Retina (tissue), 1 donor: ENCODE measurements at regions not wholly inside any gene's neighbourhood (a gene's known extent, or its start where the extent isn't known, plus 50 kb on each side); places are given as distances from the start of the nearest gene placed in this dataset.
A peak's percentile ranks its signal among the peaks of the same experiment; 100 is the strongest.

ENCODE experiments used
- DNase-seq: peaks from one replicate; pipeline ENCODE4 v3.0.0-alpha.2; 2016

DNA sequence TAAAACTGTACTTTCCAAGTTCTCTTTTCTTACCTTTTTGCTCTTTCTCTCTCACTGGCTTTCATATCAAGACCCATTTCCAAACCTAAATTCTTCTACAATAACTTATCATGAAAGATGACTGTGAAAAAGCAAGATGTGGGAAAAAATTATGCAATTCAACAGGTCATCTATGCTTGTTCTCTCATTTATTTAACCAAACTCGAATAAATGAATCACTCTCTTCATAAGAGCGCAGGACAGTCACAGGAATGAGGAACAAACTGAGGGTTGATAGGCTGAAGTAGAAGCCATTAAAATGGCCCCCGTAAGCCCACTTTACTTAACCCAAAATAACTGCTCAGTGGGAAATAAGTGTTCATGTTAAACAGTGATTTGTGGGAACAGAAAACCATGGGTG is 1289.7 kb upstream of the SORCS1 start:
- DNase-seq: no peak

DNA sequence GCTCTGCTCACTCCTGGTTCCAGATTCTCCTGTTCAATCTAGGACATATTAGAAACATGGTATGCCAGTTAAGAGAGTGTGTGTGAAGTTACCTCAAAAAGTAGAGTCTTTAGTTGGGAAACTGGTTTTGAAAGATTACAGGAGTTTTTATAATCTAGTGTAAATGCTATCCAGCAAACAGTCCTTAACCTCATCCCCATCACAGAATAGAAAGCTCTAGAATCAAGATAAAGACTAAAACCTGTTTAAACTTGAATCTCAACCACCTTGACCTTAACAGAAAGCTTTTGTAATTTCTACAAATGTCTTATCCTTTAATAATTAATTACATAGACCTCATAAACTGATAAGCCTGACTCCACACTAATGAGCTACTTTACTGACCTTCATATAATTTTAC is 1288.7 kb upstream of the SORCS1 start:
- no peak for DNase-seq

GRCh38 chr10:108452533-108452932 is 1288.0 kb upstream of the SORCS1 start:
- no peak for DNase-seq

DNA sequence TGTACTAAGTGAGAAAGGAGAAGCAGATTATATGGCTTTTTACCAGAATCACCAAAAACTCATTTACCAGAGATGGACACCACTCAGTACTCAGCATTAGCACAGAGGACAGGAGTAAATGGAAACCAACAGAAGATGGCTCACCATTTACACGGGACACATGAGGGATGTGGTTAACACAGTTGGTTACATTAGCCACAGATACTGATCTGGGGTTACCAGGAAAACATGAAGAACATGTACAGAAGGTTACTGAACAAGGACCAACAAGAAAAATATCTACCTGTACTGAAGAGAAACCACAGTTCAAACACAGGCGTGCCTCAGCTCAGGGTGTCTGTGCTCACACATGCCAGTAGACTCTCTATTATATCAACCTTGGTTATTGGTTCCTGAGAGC is 1285.8 kb upstream of the SORCS1 start:
- DNase-seq: no peak

- no peak for DNase-seq
These were observed 1281.2 kb upstream of the SORCS1 start for GRCh38 chr10:108445746-108446145.

DNA sequence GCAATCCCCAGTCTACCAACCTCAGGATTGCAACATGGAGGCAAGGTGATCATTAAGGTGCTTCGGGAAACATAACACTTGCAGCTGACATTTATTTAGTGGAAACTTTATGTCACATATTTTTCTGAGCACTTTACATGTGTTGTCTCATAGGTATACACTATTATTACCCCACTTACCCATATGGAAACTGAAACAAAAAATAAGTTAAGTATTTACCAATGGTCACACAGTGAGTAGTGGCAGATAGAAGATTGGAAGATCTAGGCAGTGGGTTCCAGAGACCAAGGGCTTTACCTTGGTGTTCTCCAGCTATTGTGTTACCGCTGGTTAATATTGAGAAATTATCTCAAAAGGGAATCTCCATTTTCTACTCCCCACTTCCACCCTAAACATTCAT is 1279.1 kb upstream of the SORCS1 start:
- DNase-seq: no peak

- peak; percentile 28 for DNase-seq
These were observed 1274.9 kb upstream of the SORCS1 start for GRCh38 chr10:108439397-108439796.

- DNase-seq: no peak
These were observed 1271.6 kb upstream of the SORCS1 start for GRCh38 chr10:108436096-108436495.

DNA sequence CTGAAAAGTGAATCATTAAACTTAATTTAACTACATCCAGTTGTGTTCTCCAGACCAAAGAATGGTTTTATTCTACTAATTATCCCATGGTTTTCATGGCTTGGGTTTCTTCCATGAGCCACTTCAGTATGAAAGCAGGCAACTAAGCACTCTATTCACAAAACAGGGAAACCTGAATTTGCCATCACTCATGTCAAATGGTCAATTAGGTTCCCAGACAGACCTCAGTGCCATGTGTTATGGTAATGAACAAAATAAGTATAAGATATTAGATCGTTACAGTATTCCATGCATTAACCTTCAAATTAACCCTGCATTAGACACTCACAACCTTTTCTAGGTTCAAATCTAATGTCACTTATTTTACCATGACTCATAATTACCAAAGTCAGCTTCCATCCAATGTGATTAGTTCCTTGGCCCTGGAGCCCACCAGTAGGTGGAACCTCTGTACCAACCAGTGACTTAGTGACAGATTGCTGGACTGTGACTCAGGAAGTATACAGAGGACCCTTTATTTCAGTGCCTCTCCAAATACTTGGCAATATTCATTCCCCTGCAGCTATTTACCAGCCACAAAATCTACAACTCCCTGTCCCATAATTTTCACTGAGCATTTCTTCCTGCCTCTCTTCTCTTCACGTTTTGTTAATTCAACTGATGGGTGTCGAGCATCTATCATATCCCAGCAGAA is 1270.2 kb upstream of the SORCS1 start:
- no peak for DNase-seq

- no peak for DNase-seq
These were observed 1262.6 kb upstream of the SORCS1 start for GRCh38 chr10:108427146-108427545.

- DNase-seq: no peak
These were observed 1260.9 kb upstream of the SORCS1 start for GRCh38 chr10:108425283-108425964.

- DNase-seq: no peak
These were observed 1260.2 kb upstream of the SORCS1 start for GRCh38 chr10:108424656-108425055.

DNA sequence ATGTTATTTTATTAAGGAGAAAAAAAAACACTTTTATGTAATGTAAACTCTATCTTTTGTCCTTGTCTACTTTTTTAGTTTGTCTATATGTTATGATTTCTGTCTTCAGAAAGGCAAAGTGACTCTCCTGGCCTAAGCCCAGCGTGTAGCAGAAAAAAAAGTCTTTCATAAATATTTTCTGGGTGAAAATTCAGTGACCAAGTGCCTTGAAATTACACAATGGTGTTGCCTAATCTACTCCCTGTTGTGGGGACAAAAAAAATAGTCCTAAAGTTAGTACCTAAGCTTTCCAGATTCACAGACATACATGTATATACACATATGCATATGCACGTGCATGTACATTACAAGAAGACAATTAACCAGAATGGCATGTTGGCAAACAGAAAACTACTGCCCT is 1257.8 kb upstream of the SORCS1 start:
- no peak for DNase-seq

DNA sequence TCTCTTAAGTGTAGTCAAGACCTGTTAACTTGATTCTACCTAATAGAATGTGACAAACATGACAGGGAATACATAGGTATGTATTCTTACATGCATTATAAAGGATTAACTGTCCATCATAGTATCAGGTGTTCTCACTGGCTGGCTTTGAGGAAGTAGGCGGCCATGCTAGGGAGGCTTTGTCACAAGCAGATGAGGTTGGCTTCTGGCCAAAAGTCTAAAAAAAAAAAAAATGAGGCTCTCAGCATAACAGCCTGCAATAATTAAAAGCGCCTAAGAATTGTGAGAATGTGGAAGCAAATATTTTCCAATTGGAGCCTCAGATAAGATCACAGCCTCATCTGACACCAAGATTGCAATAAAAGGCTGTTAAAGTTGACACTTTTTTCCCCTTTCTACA is 1256.8 kb upstream of the SORCS1 start:
- no peak for DNase-seq

DNA sequence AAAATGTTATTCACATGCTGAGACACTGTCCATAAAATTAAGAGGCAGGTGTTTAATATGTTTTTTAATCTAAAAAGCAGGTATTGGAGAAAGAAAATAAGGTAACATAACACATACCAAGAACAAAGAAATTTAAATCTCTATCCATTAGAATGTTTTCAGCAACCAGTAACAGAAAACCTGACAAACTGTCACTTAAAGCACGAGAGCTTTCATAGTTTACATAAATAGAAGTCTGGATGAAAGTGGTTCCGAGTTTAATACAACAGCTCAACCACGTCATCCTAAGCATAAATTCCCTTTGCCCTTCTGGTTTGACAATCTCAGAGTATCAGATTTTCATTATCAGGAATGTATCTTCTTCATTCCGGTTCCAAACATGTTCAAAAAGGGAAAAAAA is 1249.4 kb upstream of the SORCS1 start:
- no peak for DNase-seq

DNA sequence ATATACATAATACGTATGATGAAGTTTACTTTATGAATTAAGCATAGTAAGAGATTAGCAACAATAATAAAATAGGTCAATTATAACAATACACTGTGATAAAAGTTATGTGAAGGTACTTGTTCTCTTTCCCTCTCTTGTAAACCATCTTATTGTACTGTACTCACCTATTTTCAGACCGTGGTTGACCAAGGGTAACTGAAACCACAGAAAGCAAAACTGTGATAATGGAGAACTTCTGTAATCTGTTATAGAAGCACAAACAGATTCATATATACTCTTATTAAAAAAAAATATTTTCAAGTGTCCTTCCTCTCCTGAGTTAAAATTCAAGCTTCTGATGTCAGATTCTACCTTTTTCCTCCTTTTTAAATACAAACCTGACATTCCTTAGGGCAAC is 1247.8 kb upstream of the SORCS1 start:
- no peak for DNase-seq

GRCh38 chr10:108411894-108412293 is 1247.4 kb upstream of the SORCS1 start:
- DNase-seq: no peak

- DNase-seq: no peak
These were observed 1246.7 kb upstream of the SORCS1 start for GRCh38 chr10:108411206-108411605.

DNA sequence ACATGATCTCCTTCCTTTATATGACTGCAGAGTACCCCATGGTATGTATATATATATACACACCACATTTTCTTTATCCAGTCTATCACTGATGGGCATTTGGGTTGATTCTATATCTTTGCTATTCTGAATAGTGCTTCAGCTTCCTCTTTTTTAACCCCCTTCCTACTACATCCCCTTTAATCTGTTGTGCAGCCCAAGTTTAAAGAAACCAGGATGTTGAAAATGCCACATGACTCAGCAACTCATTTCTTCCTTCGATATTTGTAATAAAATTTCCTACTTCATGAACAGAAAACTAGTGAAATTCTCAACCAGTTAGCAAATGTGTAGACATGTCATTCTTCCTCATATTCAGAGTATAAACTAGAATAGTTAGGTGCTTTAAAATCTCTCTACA is 1245.7 kb upstream of the SORCS1 start:
- DNase-seq: no peak

DNA sequence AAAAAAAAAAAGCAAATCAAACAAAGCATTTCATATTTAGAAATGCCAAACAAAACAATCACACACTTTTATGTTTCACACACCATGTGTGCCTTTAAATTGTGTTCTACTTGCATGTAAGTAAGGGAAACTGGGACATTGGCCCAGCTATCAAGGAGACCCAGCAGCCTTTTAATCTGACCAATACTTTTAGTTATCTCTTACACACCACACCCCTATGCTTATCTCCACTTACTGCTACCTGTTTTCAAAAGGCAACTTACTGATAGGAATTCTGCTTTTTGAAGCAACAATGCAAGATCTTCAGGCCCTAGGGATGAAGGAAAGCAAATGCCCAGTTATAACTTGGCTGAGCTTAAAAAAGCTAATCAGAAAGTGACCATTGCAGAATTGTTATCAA is 1244.8 kb upstream of the SORCS1 start:
- no peak for DNase-seq

DNA sequence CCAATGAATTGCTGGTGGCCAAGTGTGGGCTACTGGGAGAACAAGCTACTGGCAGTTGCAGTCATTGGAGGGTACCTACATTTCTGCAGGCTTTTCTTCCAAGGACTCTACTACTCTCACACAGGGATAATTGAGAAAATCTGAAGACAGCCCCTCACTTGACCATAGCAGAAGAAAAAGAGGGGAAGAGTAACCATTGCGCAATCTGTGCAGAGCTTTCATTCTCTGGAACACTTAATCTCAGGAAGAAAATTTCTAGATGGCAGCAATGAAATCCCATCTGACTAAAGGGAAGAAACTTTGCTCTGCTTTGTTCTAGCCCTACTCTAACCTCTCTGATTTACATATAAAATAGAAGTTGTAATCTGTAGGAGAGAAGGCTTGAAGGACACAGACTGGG is 1239.6 kb upstream of the SORCS1 start:
- DNase-seq: no peak

DNA sequence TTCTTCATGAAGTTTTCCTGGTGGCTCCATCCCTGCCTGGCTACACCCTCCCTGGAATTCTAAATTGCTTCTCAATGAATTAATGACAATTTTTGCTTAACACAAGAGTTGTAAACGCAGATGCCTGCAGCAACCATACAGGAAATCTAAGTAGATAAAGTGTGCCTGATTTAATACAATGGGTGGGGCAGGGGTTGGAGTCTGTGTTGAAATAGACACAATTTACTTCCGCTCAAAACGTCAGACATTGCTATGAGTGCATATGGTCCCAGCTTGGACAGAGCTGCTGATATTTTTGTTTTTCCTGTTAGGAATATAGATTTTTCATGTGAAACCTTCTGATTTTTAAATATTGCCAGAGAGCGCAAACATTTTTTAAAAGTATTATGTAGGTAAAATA is 1235.0 kb upstream of the SORCS1 start:
- no peak for DNase-seq

DNA sequence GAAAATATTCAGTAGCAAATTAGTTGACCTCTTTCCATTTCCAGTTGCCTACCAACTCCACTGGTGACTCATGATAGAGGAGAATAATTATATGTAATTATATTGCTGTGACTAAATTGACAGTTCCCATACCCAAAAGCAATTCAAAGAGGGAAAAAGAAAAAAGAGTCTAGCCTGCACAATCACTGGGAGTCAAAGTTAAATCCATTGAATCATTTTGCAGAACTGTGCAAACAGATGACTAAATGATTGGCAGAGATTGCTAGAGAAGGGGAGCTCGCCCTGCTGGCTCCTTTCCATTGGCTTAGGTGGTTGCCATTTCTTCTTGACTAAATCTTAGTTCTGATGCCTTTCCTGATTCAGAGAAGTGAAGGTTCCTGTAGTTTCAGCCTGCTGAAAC is 1228.6 kb upstream of the SORCS1 start:
- no peak for DNase-seq

- DNase-seq: no peak
These were observed 1227.8 kb upstream of the SORCS1 start for GRCh38 chr10:108392286-108392685.

DNA sequence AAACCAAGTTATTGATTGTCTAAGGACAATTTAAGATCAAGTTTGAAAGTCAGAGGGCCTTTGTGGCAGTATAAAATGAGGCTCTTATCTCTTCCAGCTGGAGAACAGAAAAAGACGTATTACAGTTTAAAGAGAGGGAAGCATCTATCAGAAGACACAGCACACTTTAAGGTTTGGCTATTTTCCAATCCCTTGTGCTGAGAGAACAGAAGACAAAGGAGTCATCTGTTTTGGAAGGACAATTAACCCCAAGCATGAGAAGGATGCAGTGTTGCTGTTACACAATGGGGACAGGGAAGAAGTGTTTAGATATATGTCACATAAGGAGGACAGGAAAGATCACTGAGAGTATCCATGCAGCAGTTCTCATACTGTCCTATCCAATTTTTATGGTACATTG is 1224.2 kb upstream of the SORCS1 start:
- no peak for DNase-seq
